Lower leg skin (tissue), 3 donors: ENCODE measurements at regions not wholly inside any gene's neighbourhood (a gene's known extent, or its start where the extent isn't known, plus 50 kb on each side); places are given as distances from the start of the nearest gene placed in this dataset.
"Not testable (repeated sequence)": the region's sequence is repeated elsewhere in the genome, so short reads cannot be mapped to it uniquely, and the experiment has no call there.

ENCODE experiments used
- CTCF ChIP-seq, 3 donors: fragments of 450-650 bp; IDR thresholded peaks; one replicate each; pipeline ENCODE4 v1.5.1; 2016; ENCODE audit warnings: antibody characterized with exemption in 3 of 3, mild to moderate bottlenecking in 3 of 3, moderate library complexity in 2 of 3
- POLR2A ChIP-seq, 2 donors: fragments of 450-650 bp; IDR thresholded peaks; one replicate each; pipeline ENCODE4 v1.6.1; 2016 to 2017; ENCODE audit warnings: antibody characterized with exemption in 2 of 2, mild to moderate bottlenecking in 1 of 2, moderate library complexity in 1 of 2

- TF ChIP-seq POLR2A, CTCF (IDR thresholded peaks at IDR 0.05): not testable (repeated sequence)
Observed at GRCh38 chr16:5159537-5159936, 61.9 kb upstream of the EEF2KMT start.
